ENCODE measurements at regions not wholly inside any gene's neighbourhood (a gene's known extent, or its start where the extent isn't known, plus 50 kb on each side); places are given as distances from the start of the nearest gene placed in this dataset.

- Histone ChIP-seq H3K9ac (ENCODE audit: insufficient read length) (no peak overlapping the region), H3K4me3 (no peak overlapping the region), H3K36me3 (ENCODE audit: insufficient read depth, low read length) (no peaks in the 10 kb centered on the region), H3K9me3 (ENCODE audit: low read depth, low read length) (no peaks in the 10 kb centered on the region), H3K27ac (no peak overlapping the region)
- TF ChIP-seq POLR2AphosphoS5 (IDR thresholded peaks at IDR 0.05; ENCODE audit: borderline replicate concordance, low read depth, low read length) (no peak), FOXP2 (optimal IDR thresholded peaks at IDR 0.05; ENCODE audit: control extremely low read depth, extremely low read length, insufficient read depth) (no peak)
- DNase-seq (ENCODE audit: low read depth, low spot score) = no peak
Observed at GRCh38 chr2:211132046-211132445, 575.6 kb downstream of the CPS1 start.

DNA sequence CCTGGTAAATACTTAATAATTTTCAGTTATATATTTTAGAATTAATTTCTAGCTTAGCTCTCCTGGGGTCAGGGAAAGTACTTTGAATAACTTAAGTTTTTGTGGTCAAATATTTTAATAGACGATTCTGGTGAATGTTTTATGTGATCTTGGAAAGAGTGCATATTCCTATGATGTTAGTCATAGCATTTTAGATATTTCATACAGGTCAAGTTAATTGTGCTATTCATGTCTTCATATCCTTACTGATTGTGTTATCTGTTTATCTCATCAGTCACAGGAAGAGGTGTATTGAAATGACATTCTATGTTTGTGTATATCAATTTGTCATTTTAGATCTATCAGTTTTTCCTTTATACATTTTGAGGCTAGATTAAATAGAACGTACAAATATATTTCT lies 576.2 kb downstream of the CPS1 start:
- Histone ChIP-seq H3K36me3 (ENCODE audit: insufficient read depth, low read length) (no peaks in the 10 kb centered on the region), H3K9ac (ENCODE audit: insufficient read length) (no peak overlapping the region), H3K4me3 (no peak overlapping the region), H3K9me3 (ENCODE audit: low read depth, low read length) (no peaks in the 10 kb centered on the region), H3K27ac (no peak overlapping the region)
- DNase-seq (ENCODE audit: low read depth, low spot score) = no peak
- TF ChIP-seq EZH2 (IDR thresholded peaks at IDR 0.05) = no peak
- TF ChIP-seq FOXP2 (optimal IDR thresholded peaks at IDR 0.05; ENCODE audit: control extremely low read depth, extremely low read length, insufficient read depth) = no peak
- no peak for TF ChIP-seq POLR2AphosphoS5 (IDR thresholded peaks at IDR 0.05; ENCODE audit: borderline replicate concordance, low read depth, low read length)

- H3K9me3 ChIP-seq (ENCODE audit: low read depth, low read length) = no peaks in the 10 kb centered on the region
- no peak overlapping the region for H3K9ac ChIP-seq (ENCODE audit: insufficient read length)
- no peak overlapping the region for H3K4me3 ChIP-seq
- DNase-seq (ENCODE audit: low read depth, low spot score) = no peak
- TF ChIP-seq POLR2AphosphoS5 (IDR thresholded peaks at IDR 0.05; ENCODE audit: borderline replicate concordance, low read depth, low read length) = no peak
- TF ChIP-seq FOXP2 (optimal IDR thresholded peaks at IDR 0.05; ENCODE audit: control extremely low read depth, extremely low read length, insufficient read depth) = no peak
- TF ChIP-seq EZH2 (IDR thresholded peaks at IDR 0.05) = no peak
- H3K27ac ChIP-seq = no peak overlapping the region
- H3K36me3 ChIP-seq (ENCODE audit: insufficient read depth, low read length) = no peaks in the 10 kb centered on the region
Observed at GRCh38 chr2:211133766-211134165, 577.4 kb downstream of the CPS1 start.

- Histone ChIP-seq H3K27ac (no peak overlapping the region), H3K9me3 (ENCODE audit: low read depth, low read length) (no peaks in the 10 kb centered on the region), H3K9ac (ENCODE audit: insufficient read length) (no peak overlapping the region), H3K36me3 (ENCODE audit: insufficient read depth, low read length) (no peaks in the 10 kb centered on the region), H3K4me3 (no peak overlapping the region)
- DNase-seq (ENCODE audit: low read depth, low spot score) = no peak
- TF ChIP-seq FOXP2 (optimal IDR thresholded peaks at IDR 0.05; ENCODE audit: control extremely low read depth, extremely low read length, insufficient read depth) = no peak
- no peak for TF ChIP-seq POLR2AphosphoS5 (IDR thresholded peaks at IDR 0.05; ENCODE audit: borderline replicate concordance, low read depth, low read length)
- no peak for TF ChIP-seq EZH2 (IDR thresholded peaks at IDR 0.05)
Observed at GRCh38 chr2:211138551-211138950, 582.2 kb downstream of the CPS1 start.

- Histone ChIP-seq H3K4me3 (no peak overlapping the region), H3K9me3 (ENCODE audit: low read depth, low read length) (no peaks in the 10 kb centered on the region), H3K9ac (ENCODE audit: insufficient read length) (no peak overlapping the region), H3K36me3 (ENCODE audit: insufficient read depth, low read length) (no peaks in the 10 kb centered on the region), H3K27ac (no peak overlapping the region)
- TF ChIP-seq EZH2 (IDR thresholded peaks at IDR 0.05) = no peak
- TF ChIP-seq FOXP2 (optimal IDR thresholded peaks at IDR 0.05; ENCODE audit: control extremely low read depth, extremely low read length, insufficient read depth) = no peak
- no peak for TF ChIP-seq POLR2AphosphoS5 (IDR thresholded peaks at IDR 0.05; ENCODE audit: borderline replicate concordance, low read depth, low read length)
- DNase-seq (ENCODE audit: low read depth, low spot score) = no peak
Observed at GRCh38 chr2:211141646-211142045, 585.2 kb downstream of the CPS1 start.

GRCh38 chr2:211144078-211144477 lies 587.7 kb downstream of the CPS1 start:
- no peak for DNase-seq (ENCODE audit: low read depth, low spot score)
- no peaks in the 10 kb centered on the region for H3K36me3 ChIP-seq (ENCODE audit: insufficient read depth, low read length)
- no peak for TF ChIP-seq FOXP2 (optimal IDR thresholded peaks at IDR 0.05; ENCODE audit: control extremely low read depth, extremely low read length, insufficient read depth)
- TF ChIP-seq EZH2 (IDR thresholded peaks at IDR 0.05) = no peak
- TF ChIP-seq POLR2AphosphoS5 (IDR thresholded peaks at IDR 0.05; ENCODE audit: borderline replicate concordance, low read depth, low read length) = no peak
- no peak overlapping the region for H3K27ac ChIP-seq
- H3K9ac ChIP-seq (ENCODE audit: insufficient read length) = no peak overlapping the region
- no peak overlapping the region for H3K4me3 ChIP-seq
- H3K9me3 ChIP-seq (ENCODE audit: low read depth, low read length) = no peaks in the 10 kb centered on the region

- no peak overlapping the region for H3K4me3 ChIP-seq
- H3K36me3 ChIP-seq (ENCODE audit: insufficient read depth, low read length) = no peaks in the 10 kb centered on the region
- DNase-seq (ENCODE audit: low read depth, low spot score) = no peak
- TF ChIP-seq FOXP2 (optimal IDR thresholded peaks at IDR 0.05; ENCODE audit: control extremely low read depth, extremely low read length, insufficient read depth) = no peak
- TF ChIP-seq POLR2AphosphoS5 (IDR thresholded peaks at IDR 0.05; ENCODE audit: borderline replicate concordance, low read depth, low read length) = no peak
- no peak for TF ChIP-seq EZH2 (IDR thresholded peaks at IDR 0.05)
- no peak overlapping the region for H3K9ac ChIP-seq (ENCODE audit: insufficient read length)
- no peaks in the 10 kb centered on the region for H3K9me3 ChIP-seq (ENCODE audit: low read depth, low read length)
- H3K27ac ChIP-seq = no peak overlapping the region
Observed at GRCh38 chr2:211144974-211145665, 588.7 kb downstream of the CPS1 start.

- TF ChIP-seq POLR2AphosphoS5 (IDR thresholded peaks at IDR 0.05; ENCODE audit: borderline replicate concordance, low read depth, low read length) (no peak), FOXP2 (optimal IDR thresholded peaks at IDR 0.05; ENCODE audit: control extremely low read depth, extremely low read length, insufficient read depth) (no peak), EZH2 (IDR thresholded peaks at IDR 0.05) (no peak)
- no peak overlapping the region for H3K27ac ChIP-seq
- no peaks in the 10 kb centered on the region for H3K36me3 ChIP-seq (ENCODE audit: insufficient read depth, low read length)
- H3K9me3 ChIP-seq (ENCODE audit: low read depth, low read length) = no peaks in the 10 kb centered on the region
- no peak overlapping the region for H3K9ac ChIP-seq (ENCODE audit: insufficient read length)
- no peak for DNase-seq (ENCODE audit: low read depth, low spot score)
- H3K4me3 ChIP-seq = no peak overlapping the region
Observed at GRCh38 chr2:211149731-211150130, 593.3 kb downstream of the CPS1 start.

- Histone ChIP-seq H3K9me3 (ENCODE audit: low read depth, low read length) (no peaks in the 10 kb centered on the region), H3K27ac (no peak overlapping the region), H3K9ac (ENCODE audit: insufficient read length) (no peak overlapping the region), H3K36me3 (ENCODE audit: insufficient read depth, low read length) (no peaks in the 10 kb centered on the region), H3K4me3 (no peak overlapping the region)
- no peak for TF ChIP-seq POLR2AphosphoS5 (IDR thresholded peaks at IDR 0.05; ENCODE audit: borderline replicate concordance, low read depth, low read length)
- no peak for TF ChIP-seq EZH2 (IDR thresholded peaks at IDR 0.05)
- TF ChIP-seq FOXP2 (optimal IDR thresholded peaks at IDR 0.05; ENCODE audit: control extremely low read depth, extremely low read length, insufficient read depth) = no peak
- no peak for DNase-seq (ENCODE audit: low read depth, low spot score)
Observed at GRCh38 chr2:211157211-211157610, 600.8 kb downstream of the CPS1 start.
